ENCODE measurements at regions not wholly inside any gene's neighbourhood (a gene's known extent, or its start where the extent isn't known, plus 50 kb on each side); places are given as distances from the start of the nearest gene placed in this dataset.

- TF ChIP-seq CTCF (IDR thresholded peaks at IDR 0.05) (no peak), EP300 (IDR thresholded peaks at IDR 0.05; ENCODE audit: low read depth) (no peak), POLR2A (IDR thresholded peaks at IDR 0.05) (no peak), POLR2AphosphoS5 (IDR thresholded peaks at IDR 0.05) (no peak)
Observed at GRCh38 chr17:77363821-77364361, 223.1 kb downstream of the SEC14L1 start.

Measured in transverse colon (tissue), 4 donors.